Right lobe of liver (tissue), 6 donors: ENCODE measurements at regions not wholly inside any gene's neighbourhood (a gene's known extent, or its start where the extent isn't known, plus 50 kb on each side); places are given as distances from the start of the nearest gene placed in this dataset.
"Not testable (repeated sequence)": the region's sequence is repeated elsewhere in the genome, so short reads cannot be mapped to it uniquely, and the experiment has no call there.

Experiments used
- ATAC-seq, 4 donors: fragments of 200-7000 bp; cut with Tn5 transposase; one replicate each; pipeline ENCODE4 v1.9.1; 2020; ENCODE audit warnings: mild to moderate bottlenecking in 4 of 4, moderate library complexity in 4 of 4
- DNase-seq, 3 donors: peaks; one replicate each; pipeline ENCODE4 v3.0.0-alpha.2; 2020
- H3K27ac ChIP-seq, 3 donors: fragments of 200-600 bp; one replicate each; pipeline ENCODE4 v1.8.0; 2022
- H3K27me3 ChIP-seq, 2 donors: fragments of 200-600 bp; one replicate each; pipeline ENCODE4 v1.8.0; 2022
- H3K36me3 ChIP-seq, 4 donors: fragments of 200-600 bp; sonication (generic) in 1 of 4; one replicate each; pipeline versions ENCODE4 v1.5.1 to v1.8.0; 2017 to 2022; ENCODE audit warnings: control low read depth in 1 of 4
- H3K4me1 ChIP-seq, 4 donors: fragments of 200-600 bp; sonication (generic) in 1 of 4; one replicate each; pipeline versions ENCODE4 v1.5.1 to v1.8.0; 2017 to 2022; ENCODE audit warnings: control low read depth in 1 of 4
- H3K4me3 ChIP-seq, 3 donors: fragments of 200-600 bp; one replicate each; pipeline ENCODE4 v1.8.0; 2022
- H3K9me3 ChIP-seq, 4 donors: fragments of 200-600 bp; sonication (generic) in 1 of 4; one replicate each; pipeline versions ENCODE4 v1.5.1 to v1.8.0; 2017 to 2022; ENCODE audit warnings: control low read depth in 1 of 4
- POLR2A ChIP-seq: fragments of 450-650 bp; IDR thresholded peaks from one replicate; pipeline ENCODE4 v1.6.1; 2017; ENCODE audit warnings: antibody characterized with exemption, mild to moderate bottlenecking
- WGBS: methylation state at CpG from one replicate; pipeline ENCODE4 v1.1.6; 2018; ENCODE audit warnings: low coverage, low lambda C conversion rate; ENCODE audit not compliant: insufficient coverage; ENCODE audit errors: missing lambda C conversion rate; 5-methylcytosine and 5-hydroxymethylcytosine counted together
- intact Hi-C, 2 donors: fragments of 100-400 bp; cut with DNase I; formaldehyde crosslinking; loops; one replicate each; pipeline versions ENCODE4 v1.11.2 to v1.14.1; 2022
- TF ChIP-seq, protein P1 (sequence below), 4 donors: fragments of 200-600 bp in 3 of 4; fragments of 450-650 bp in 1 of 4; IDR thresholded peaks; one replicate each; pipeline versions ENCODE4 v1.5.1 to v1.8.0; 2016 to 2022; ENCODE audit warnings: antibody characterized with exemption in 4 of 4, mild to moderate bottlenecking in 2 of 4
- donor health status: DM: no; HTN: yes; CAD: no.
- donor health status: DM: no; HTN: no; CAD: no.
- donor health status: DM: no; HTN: no; CAD: no.
- donor health status: DM: no; HTN: yes; CAD: no.
- donor health status: DM: no; HTN: yes; CAD: no.

DNA sequence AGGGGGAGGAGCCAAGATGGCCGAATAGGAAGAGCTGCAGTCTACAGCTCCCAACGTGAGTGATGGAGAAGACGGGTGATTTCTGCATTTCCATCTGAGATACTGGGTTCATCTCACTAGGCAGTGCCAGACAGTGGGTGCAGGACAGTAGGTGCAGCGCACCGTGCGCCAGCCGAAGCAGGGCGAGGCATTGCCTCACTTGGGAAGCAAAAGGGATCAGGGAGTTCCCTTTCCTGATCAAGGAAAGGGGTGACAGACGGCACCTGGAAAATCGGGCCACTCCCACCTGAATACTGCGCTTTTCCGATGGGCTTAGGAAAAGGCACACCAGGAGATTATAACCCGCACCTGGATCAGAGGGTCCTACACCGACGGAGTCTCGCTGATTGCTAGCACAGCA, 121.1 kb upstream of the SESTD1 start:
- no CpG with 5 or more reads among the region's 16 CpGs for WGBS
- H3K4me3 ChIP-seq, H3K36me3 ChIP-seq, H3K4me1 ChIP-seq, H3K27ac ChIP-seq, DNase-seq, intact Hi-C loops, H3K9me3 ChIP-seq, H3K27me3 ChIP-seq, ATAC-seq: not testable (repeated sequence)

- Histone ChIP-seq H3K27ac (no peak overlapping the region), H3K4me3 (no peak overlapping the region), H3K4me1 (no peaks in the 10 kb centered on the region), H3K9me3 (no peaks in the 10 kb centered on the region), H3K27me3 (no peaks in the 10 kb centered on the region), H3K36me3 (no peaks in the 10 kb centered on the region)
- no peak for TF ChIP-seq POLR2A
- TF ChIP-seq, protein P1, sequence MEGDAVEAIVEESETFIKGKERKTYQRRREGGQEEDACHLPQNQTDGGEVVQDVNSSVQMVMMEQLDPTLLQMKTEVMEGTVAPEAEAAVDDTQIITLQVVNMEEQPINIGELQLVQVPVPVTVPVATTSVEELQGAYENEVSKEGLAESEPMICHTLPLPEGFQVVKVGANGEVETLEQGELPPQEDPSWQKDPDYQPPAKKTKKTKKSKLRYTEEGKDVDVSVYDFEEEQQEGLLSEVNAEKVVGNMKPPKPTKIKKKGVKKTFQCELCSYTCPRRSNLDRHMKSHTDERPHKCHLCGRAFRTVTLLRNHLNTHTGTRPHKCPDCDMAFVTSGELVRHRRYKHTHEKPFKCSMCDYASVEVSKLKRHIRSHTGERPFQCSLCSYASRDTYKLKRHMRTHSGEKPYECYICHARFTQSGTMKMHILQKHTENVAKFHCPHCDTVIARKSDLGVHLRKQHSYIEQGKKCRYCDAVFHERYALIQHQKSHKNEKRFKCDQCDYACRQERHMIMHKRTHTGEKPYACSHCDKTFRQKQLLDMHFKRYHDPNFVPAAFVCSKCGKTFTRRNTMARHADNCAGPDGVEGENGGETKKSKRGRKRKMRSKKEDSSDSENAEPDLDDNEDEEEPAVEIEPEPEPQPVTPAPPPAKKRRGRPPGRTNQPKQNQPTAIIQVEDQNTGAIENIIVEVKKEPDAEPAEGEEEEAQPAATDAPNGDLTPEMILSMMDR (IDR thresholded peaks at IDR 0.05) = no peak
- WGBS = 60% methylated on average over 1 of the region's 1 CpG
- intact Hi-C loops = no loop called here
- ATAC-seq (no peak), DNase-seq (no peak)
Measured at GRCh38 chr2:179383975-179384374, 119.3 kb upstream of the SESTD1 start.

DNA sequence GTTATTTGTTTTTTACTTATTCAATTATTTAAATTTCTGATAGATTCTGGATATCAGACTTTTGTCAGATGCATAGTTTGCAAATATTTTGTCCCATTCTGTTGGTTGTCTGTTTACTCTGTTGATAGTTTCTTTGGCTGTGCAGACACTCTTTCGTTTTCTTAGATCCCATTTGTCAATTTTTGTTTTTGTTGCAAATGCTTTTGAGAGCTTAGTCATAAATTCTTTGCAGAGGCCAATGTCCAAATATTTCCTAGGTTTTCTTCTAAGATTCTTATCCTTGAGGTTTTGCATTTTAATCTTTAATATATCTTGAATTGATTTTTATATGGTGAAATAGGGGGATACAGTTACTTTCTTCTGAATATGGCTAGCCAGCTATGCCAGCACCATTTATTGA, 112.7 kb upstream of the SESTD1 start:
- Histone ChIP-seq H3K27ac (no peak overlapping the region), H3K36me3 (no peaks in the 10 kb centered on the region), H3K9me3 (no peaks in the 10 kb centered on the region), H3K4me1 (no peaks in the 10 kb centered on the region), H3K4me3 (no peak overlapping the region), H3K27me3 (no peaks in the 10 kb centered on the region)
- ATAC-seq (no peak), DNase-seq (no peak)
- WGBS = 56% methylated on average over 1 of the region's 1 CpG
- intact Hi-C loops = no loop called here
- TF ChIP-seq POLR2A = no peak
- TF ChIP-seq, protein P1 (IDR thresholded peaks at IDR 0.05) = no peak

- Histone ChIP-seq H3K27me3 (no peaks in the 10 kb centered on the region), H3K27ac (no peak overlapping the region), H3K4me1 (no peaks in the 10 kb centered on the region), H3K9me3 (no peaks in the 10 kb centered on the region), H3K4me3 (no peak overlapping the region), H3K36me3 (no peaks in the 10 kb centered on the region)
- WGBS = 85% methylated on average over 1 of the region's 1 CpG
- no peak for DNase-seq
- TF ChIP-seq, protein P1 (IDR thresholded peaks at IDR 0.05) = no peak
- no peak for TF ChIP-seq POLR2A
- intact Hi-C loops = no loop called here
- ATAC-seq = no peak
Measured at GRCh38 chr2:179376881-179377280, 112.2 kb upstream of the SESTD1 start.

GRCh38 chr2:179373816-179374215, 109.2 kb upstream of the SESTD1 start:
- Histone ChIP-seq H3K36me3 (no peaks in the 10 kb centered on the region), H3K9me3 (no peaks in the 10 kb centered on the region), H3K27me3 (no peaks in the 10 kb centered on the region), H3K4me3 (no peak overlapping the region), H3K4me1 (no peaks in the 10 kb centered on the region), H3K27ac (no peak overlapping the region)
- DNase-seq (no peak), ATAC-seq (no peak)
- TF ChIP-seq POLR2A = no peak
- intact Hi-C loops = no loop called here
- 88% methylated on average over 4 of the region's 4 CpGs for WGBS

GRCh38 chr2:179365561-179365960, 100.9 kb upstream of the SESTD1 start:
- DNase-seq, intact Hi-C loops, H3K36me3 ChIP-seq, H3K27ac ChIP-seq, H3K4me3 ChIP-seq, H3K4me1 ChIP-seq, H3K9me3 ChIP-seq, H3K27me3 ChIP-seq, ATAC-seq: not testable (repeated sequence)
- 88% methylated on average over 5 of the region's 5 CpGs for WGBS
